ENCODE measurements at regions not wholly inside any gene's neighbourhood (a gene's known extent, or its start where the extent isn't known, plus 50 kb on each side); places are given as distances from the start of the nearest gene placed in this dataset.

GRCh38 chr7:28293527-28293835 lies 112.9 kb upstream of the JAZF1 start (continued):
- no peak for TF ChIP-seq BCL11A (IDR thresholded peaks at IDR 0.05; ENCODE audit: low read depth in 2 of 2, low read length in 2 of 2)
- TF ChIP-seq TAF7 (optimal IDR thresholded peaks at IDR 0.05; ENCODE audit: borderline replicate concordance, low read depth, low read length): no peak
- TF ChIP-seq TBP (IDR thresholded peaks at IDR 0.05; ENCODE audit: low read depth, low read length): no peak
- TF ChIP-seq CREB1 (IDR thresholded peaks at IDR 0.05): no peak
- TF ChIP-seq CTCF (IDR thresholded peaks at IDR 0.05; ENCODE audit: control extremely low read depth in 1 of 3, insufficient read depth in 1 of 3, low read depth in 1 of 3, low read length in 3 of 3): no peak

Measured in H1 (cell line).